Calu3 (cell line): ENCODE measurements at regions not wholly inside any gene's neighbourhood (a gene's known extent, or its start where the extent isn't known, plus 50 kb on each side); places are given as distances from the start of the nearest gene placed in this dataset.

ENCODE experiments used
- BruUV-seq: library from RNA; stranded (reverse); fragments of 400-500 nt; replicated peaks from 2 replicates; lab custom pipeline; 2021; lab: Mats Ljungman, UMichigan
- CTCF ChIA-PET: fragments of 300-600 bp; sonication (Branson Sonifier 250); formaldehyde crosslinking; loops from one replicate; lab custom pipeline; 2022; ENCODE audit warnings: antibody characterized with exemption; lab: Charles Lee
- DNase-seq: peaks from one replicate; pipeline ENCODE4 v3.0.0; 2022
- H3K27ac Mint-ChIP-seq: one replicate; pipeline ENCODE4 v1.8.0; 2022; ENCODE audit warnings: mixed read lengths; ENCODE audit not compliant: unreplicated experiment
- H3K27me3 Mint-ChIP-seq: one replicate; pipeline ENCODE4 v1.8.0; 2022; ENCODE audit warnings: mixed read lengths; ENCODE audit not compliant: unreplicated experiment
- H3K36me3 Mint-ChIP-seq: one replicate; pipeline ENCODE4 v1.8.0; 2022; ENCODE audit warnings: mild to moderate bottlenecking, moderate library complexity, mixed read lengths; ENCODE audit not compliant: insufficient read depth, unreplicated experiment
- H3K4me1 Mint-ChIP-seq: one replicate; pipeline ENCODE4 v1.8.0; 2022; ENCODE audit warnings: mild to moderate bottlenecking, low read depth, mixed read lengths; ENCODE audit not compliant: unreplicated experiment
- H3K4me3 Mint-ChIP-seq: one replicate; pipeline ENCODE4 v1.8.0; 2022; ENCODE audit warnings: mild to moderate bottlenecking, low read depth, moderate library complexity, mixed read lengths; ENCODE audit not compliant: unreplicated experiment
- H3K9me3 Mint-ChIP-seq: one replicate; pipeline ENCODE4 v1.8.0; 2022; ENCODE audit warnings: low read depth, mixed read lengths; ENCODE audit not compliant: unreplicated experiment
- CTCF ChIP-seq: fragments of 200-600 bp; IDR thresholded peaks from one replicate; pipeline ENCODE4 v1.8.0; 2022; ENCODE audit warnings: antibody characterized with exemption; ENCODE audit not compliant: unreplicated experiment
- intact Hi-C: fragments of 100-400 bp; cut with micrococcal nuclease; formaldehyde crosslinking; loops from one replicate; pipeline ENCODE4 v1.10.0; 2022; ENCODE audit not compliant: unreplicated experiment

- CTCF ChIA-PET: no interaction called here
- no peaks in the 10 kb centered on the region for H3K9me3 Mint-ChIP-seq
- no peak overlapping the region for H3K27ac Mint-ChIP-seq
- H3K27me3 Mint-ChIP-seq: no peaks in the 10 kb centered on the region
- no peak for DNase-seq
- intact Hi-C loops: loop anchor here (10.0 kb wide), 1 partner anchor 163 kb away; no protein-coding TSS in a partner anchor
- H3K36me3 Mint-ChIP-seq: no peaks in the 10 kb centered on the region
- BruUV-seq: no TSS peak
- no peak overlapping the region for H3K4me3 Mint-ChIP-seq
- peaks cover 41% of the 10 kb centered on the region for H3K4me1 Mint-ChIP-seq
- no peak for TF ChIP-seq CTCF
Observed at GRCh38 chr11:15651816-15652215, 537.1 kb downstream of the INSC start.

- no peaks in the 10 kb centered on the region for H3K36me3 Mint-ChIP-seq
Observed at GRCh38 chr11:15653191-15653710, 538.5 kb downstream of the INSC start.

GRCh38 chr11:15654451-15654850 lies 539.7 kb downstream of the INSC start:
- Mint-ChIP-seq H3K4me3 (no peak overlapping the region), H3K36me3 (no peaks in the 10 kb centered on the region), H3K27me3 (no peaks in the 10 kb centered on the region), H3K4me1 (peaks cover 41% of the 10 kb centered on the region), H3K27ac (peak overlapping the region; percentile 71), H3K9me3 (no peaks in the 10 kb centered on the region)
- CTCF ChIA-PET: interaction anchor here (2.4 kb wide), 1 partner anchor 11 kb away, joined by 8 read pairs; no protein-coding TSS in a partner anchor
- DNase-seq: peak; percentile 36
- BruUV-seq: no TSS peak
- TF ChIP-seq CTCF: no peak
- intact Hi-C loops: loop anchor here (2.0 to 10.0 kb wide), 2 partner anchors 110 to 160 kb away; no protein-coding TSS in a partner anchor

More at GRCh38 chr11:15653191-15653710, 538.5 kb downstream of the INSC start:
- no peak overlapping the region for H3K4me3 Mint-ChIP-seq
- TF ChIP-seq CTCF: no peak
- intact Hi-C loops: loop anchor here (10.0 kb wide), 1 partner anchor 162 kb away; no protein-coding TSS in a partner anchor
- H3K27ac Mint-ChIP-seq: no peak overlapping the region
- H3K4me1 Mint-ChIP-seq: peaks cover 41% of the 10 kb centered on the region
- no TSS peak for BruUV-seq
- CTCF ChIA-PET: interaction anchor here (0.7 to 2.4 kb wide), 3 partner anchors 12 to 960 kb away, joined by 5 to 8 read pairs (median 6); no protein-coding TSS in a partner anchor
- H3K9me3 Mint-ChIP-seq: no peaks in the 10 kb centered on the region
- no peak for DNase-seq
- H3K27me3 Mint-ChIP-seq: no peaks in the 10 kb centered on the region

- Mint-ChIP-seq H3K27me3 (no peaks in the 10 kb centered on the region), H3K9me3 (no peaks in the 10 kb centered on the region), H3K36me3 (no peaks in the 10 kb centered on the region), H3K27ac (peak overlapping the region; percentile 71), H3K4me1 (peaks cover 41% of the 10 kb centered on the region), H3K4me3 (no peak overlapping the region)
- intact Hi-C loops: loop anchor here (2.0 to 10.0 kb wide), 2 partner anchors 109 to 159 kb away; no protein-coding TSS in a partner anchor
- DNase-seq: peak; percentile 35
- no TSS peak for BruUV-seq
- CTCF ChIA-PET: interaction anchor here (0.9 to 2.4 kb wide), 2 partner anchors 10 to 26 kb away, joined by 3 to 8 read pairs; no protein-coding TSS in a partner anchor
- no peak for TF ChIP-seq CTCF
Observed at GRCh38 chr11:15655552-15655951, 540.8 kb downstream of the INSC start.
